ENCODE measurements at regions not wholly inside any gene's neighbourhood (a gene's known extent, or its start where the extent isn't known, plus 50 kb on each side); places are given as distances from the start of the nearest gene placed in this dataset.
"Not testable (repeated sequence)": the region's sequence is repeated elsewhere in the genome, so short reads cannot be mapped to it uniquely, and the experiment has no call there.

GRCh38 chr6:168193816-168194721 is 115.1 kb upstream of the FRMD1 start:
- no peak for DNase-seq (ENCODE audit: low read depth, low spot score)

- DNase-seq (ENCODE audit: low read depth, low spot score), result no peak
Observed at GRCh38 chr6:168192901-168193815, 114.1 kb upstream of the FRMD1 start.

GRCh38 chr6:168192195-168192900 is 113.3 kb upstream of the FRMD1 start:
- DNase-seq (ENCODE audit: low read depth, low spot score), result no peak

GRCh38 chr6:168190646-168191443 is 111.8 kb upstream of the FRMD1 start:
- DNase-seq (ENCODE audit: low read depth, low spot score), result no peak

- no peak for DNase-seq (ENCODE audit: low read depth, low spot score)
Observed at GRCh38 chr6:168190014-168190405, 111.0 kb upstream of the FRMD1 start.

GRCh38 chr6:168189200-168190013 is 110.4 kb upstream of the FRMD1 start:
- DNase-seq (ENCODE audit: low read depth, low spot score), result no peak

- DNase-seq (ENCODE audit: low read depth, low spot score), result no peak
Observed at GRCh38 chr6:168188369-168189199, 109.6 kb upstream of the FRMD1 start.

GRCh38 chr6:168186438-168186837 is 107.4 kb upstream of the FRMD1 start:
- no peak for DNase-seq (ENCODE audit: low read depth, low spot score)

- DNase-seq (ENCODE audit: low read depth, low spot score), result not testable (repeated sequence)
Observed at GRCh38 chr6:168186018-168186417, 107.0 kb upstream of the FRMD1 start.

- no peak for DNase-seq (ENCODE audit: low read depth, low spot score)
Observed at GRCh38 chr6:168184701-168185100, 105.7 kb upstream of the FRMD1 start.

- DNase-seq (ENCODE audit: low read depth, low spot score), result no peak
Observed at GRCh38 chr6:168183613-168183970, 104.6 kb upstream of the FRMD1 start.

GRCh38 chr6:168182908-168183612 is 104.0 kb upstream of the FRMD1 start:
- DNase-seq (ENCODE audit: low read depth, low spot score), result no peak

GRCh38 chr6:168182366-168182765 is 103.4 kb upstream of the FRMD1 start:
- no peak for DNase-seq (ENCODE audit: low read depth, low spot score)

GRCh38 chr6:168181876-168182275 is 102.9 kb upstream of the FRMD1 start:
- no peak for DNase-seq (ENCODE audit: low read depth, low spot score)

- no peak for DNase-seq (ENCODE audit: low read depth, low spot score)
Observed at GRCh38 chr6:168181316-168181715, 102.3 kb upstream of the FRMD1 start.

- no peak for DNase-seq (ENCODE audit: low read depth, low spot score)
Observed at GRCh38 chr6:168180548-168181011, 101.6 kb upstream of the FRMD1 start.

GRCh38 chr6:168179702-168180382 is 100.8 kb upstream of the FRMD1 start:
- no peak for DNase-seq (ENCODE audit: low read depth, low spot score)

- no peak for DNase-seq (ENCODE audit: low read depth, low spot score)
Observed at GRCh38 chr6:168179133-168179532, 100.1 kb upstream of the FRMD1 start.

Data from brain pericyte (primary cell).